ENCODE measurements at regions not wholly inside any gene's neighbourhood (a gene's known extent, or its start where the extent isn't known, plus 50 kb on each side); places are given as distances from the start of the nearest gene placed in this dataset.

- TF ChIP-seq, protein P1, sequence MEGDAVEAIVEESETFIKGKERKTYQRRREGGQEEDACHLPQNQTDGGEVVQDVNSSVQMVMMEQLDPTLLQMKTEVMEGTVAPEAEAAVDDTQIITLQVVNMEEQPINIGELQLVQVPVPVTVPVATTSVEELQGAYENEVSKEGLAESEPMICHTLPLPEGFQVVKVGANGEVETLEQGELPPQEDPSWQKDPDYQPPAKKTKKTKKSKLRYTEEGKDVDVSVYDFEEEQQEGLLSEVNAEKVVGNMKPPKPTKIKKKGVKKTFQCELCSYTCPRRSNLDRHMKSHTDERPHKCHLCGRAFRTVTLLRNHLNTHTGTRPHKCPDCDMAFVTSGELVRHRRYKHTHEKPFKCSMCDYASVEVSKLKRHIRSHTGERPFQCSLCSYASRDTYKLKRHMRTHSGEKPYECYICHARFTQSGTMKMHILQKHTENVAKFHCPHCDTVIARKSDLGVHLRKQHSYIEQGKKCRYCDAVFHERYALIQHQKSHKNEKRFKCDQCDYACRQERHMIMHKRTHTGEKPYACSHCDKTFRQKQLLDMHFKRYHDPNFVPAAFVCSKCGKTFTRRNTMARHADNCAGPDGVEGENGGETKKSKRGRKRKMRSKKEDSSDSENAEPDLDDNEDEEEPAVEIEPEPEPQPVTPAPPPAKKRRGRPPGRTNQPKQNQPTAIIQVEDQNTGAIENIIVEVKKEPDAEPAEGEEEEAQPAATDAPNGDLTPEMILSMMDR (IDR thresholded peaks at IDR 0.05) = no peak
- no peak for TF ChIP-seq EZH2 (IDR thresholded peaks at IDR 0.05; ENCODE audit: borderline replicate concordance, insufficient read depth, low read depth, low read length, poor library complexity, severe bottlenecking)
Measured at GRCh38 chr7:16993543-16993942, 111.8 kb upstream of the AGR3 start.

Measured in B cell (primary cell).